ENCODE measurements at regions not wholly inside any gene's neighbourhood (a gene's known extent, or its start where the extent isn't known, plus 50 kb on each side); places are given as distances from the start of the nearest gene placed in this dataset.

GRCh38 chr18:24827501-24827900 lies 367.1 kb downstream of the HRH4 start:
- Histone ChIP-seq H3K4ac (ENCODE audit: low read depth, low read length) (no peak overlapping the region), H2BK5ac (ENCODE audit: insufficient read length, low read length) (no peak overlapping the region), H2BK120ac (ENCODE audit: low read depth, low read length, poor library complexity, severe bottlenecking) (no peak overlapping the region), H3K79me2 (ENCODE audit: insufficient read depth, low read length) (no peaks in the 10 kb centered on the region), H4K20me1 (ENCODE audit: control insufficient read depth, insufficient read depth, insufficient read length) (no peaks in the 10 kb centered on the region), H2AK5ac (ENCODE audit: insufficient read length, low read length) (no peak overlapping the region), H3K23me2 (ENCODE audit: insufficient read length, low read depth, low read length, poor library complexity, severe bottlenecking) (no peaks in the 10 kb centered on the region), H3K27ac (ENCODE audit: insufficient read length, low read depth, low read length) (no peak overlapping the region), H3K4me1 (ENCODE audit: insufficient read depth, low read length) (peaks cover 4% of the 10 kb centered on the region), H3K4me2 (ENCODE audit: insufficient read depth, insufficient read length, low read length) (no peak overlapping the region), H3K79me1 (ENCODE audit: insufficient read depth, low read depth, low read length, poor library complexity, severe bottlenecking) (no peaks in the 10 kb centered on the region), H3T11ph (ENCODE audit: low read length) (no peak overlapping the region), H3K27me3 (ENCODE audit: insufficient read depth, low read length) (no peaks in the 10 kb centered on the region), H3K56ac (ENCODE audit: insufficient read length, low read depth, low read length) (no peak overlapping the region), H3K9ac (ENCODE audit: extremely low read depth, insufficient read length, low read length) (no peak overlapping the region), H3K14ac (ENCODE audit: insufficient read depth, low read length) (no peak overlapping the region), H4K8ac (replicated peaks; ENCODE audit: insufficient read length, low read depth, low read length) (no peak overlapping the region), H2BK20ac (ENCODE audit: low read depth, low read length, poor library complexity, severe bottlenecking) (no peak overlapping the region), H2BK15ac (ENCODE audit: low read depth, low read length) (no peak overlapping the region), H4K91ac (ENCODE audit: insufficient read length, low read depth, low read length) (no peak overlapping the region), H4K5ac (ENCODE audit: insufficient read length, low read depth, low read length) (no peak overlapping the region), H3K18ac (ENCODE audit: insufficient read length, low read depth, low read length) (no peak overlapping the region), H3K9me3 (ENCODE audit: control insufficient read depth, low read depth, low read length) (no peaks in the 10 kb centered on the region), H2AFZ (ENCODE audit: low read length) (no peak overlapping the region), H2BK12ac (ENCODE audit: insufficient read length, low read depth, low read length) (no peak overlapping the region), H3K23ac (ENCODE audit: insufficient read length, low read depth, low read length) (no peak overlapping the region)
- no CpG with 5 or more reads among the region's 1 CpG for WGBS (ENCODE audit: extremely low coverage, insufficient read length, low lambda C conversion rate)
- DNase-seq, result no peak
- no peak for TF ChIP-seq CTCF (conservative IDR thresholded peaks at IDR 0.05)
- Mint-ChIP-seq H3K27ac (no peak overlapping the region), H3K27me3 (ENCODE audit: low read depth) (no peaks in the 10 kb centered on the region; the same call in 1 of the 2 replicates), H3K4me1 (peaks cover 53 to 75% of the 10 kb centered on the region in 2 experiments), H3K36me3 (ENCODE audit: insufficient read depth in 1 of 3, low read depth in 3 of 3) (no peaks in the 10 kb centered on the region), H3K9me3 (no peaks in the 10 kb centered on the region), H3K4me3 (no peak overlapping the region)
